ENCODE measurements at regions not wholly inside any gene's neighbourhood (a gene's known extent, or its start where the extent isn't known, plus 50 kb on each side); places are given as distances from the start of the nearest gene placed in this dataset.

DNA sequence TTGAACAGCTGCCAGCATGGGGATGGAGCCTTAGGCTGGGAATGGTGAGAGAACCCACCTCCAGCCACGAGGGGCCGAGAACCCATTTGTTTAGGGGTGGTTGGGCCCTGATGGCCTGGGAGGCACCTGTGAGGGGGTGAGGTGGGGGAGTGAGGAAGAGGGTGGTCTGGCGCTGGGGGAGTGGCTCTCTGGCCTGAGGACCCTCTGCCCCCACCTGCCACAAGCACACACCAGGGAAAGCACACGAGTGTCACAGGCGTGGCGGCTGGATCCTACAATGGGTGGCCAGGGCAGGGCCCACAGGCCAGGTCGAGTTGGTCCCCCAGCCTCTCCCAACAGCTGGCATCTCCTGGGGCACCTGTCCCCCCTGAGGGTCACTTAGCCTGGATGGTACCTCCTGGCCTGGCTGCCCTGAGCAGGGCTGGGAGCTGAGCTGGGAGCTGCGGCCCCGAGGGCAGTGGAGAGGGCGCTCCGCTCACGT is 340.5 kb downstream of the TMEM121 start:
- Histone ChIP-seq H3K4me2 (ENCODE audit: low read length) (no peak overlapping the region), H3K36me3 (ENCODE audit: insufficient read depth, low read length) (no peaks in the 10 kb centered on the region), H3K79me2 (ENCODE audit: insufficient read depth, low read length) (no peaks in the 10 kb centered on the region), H3K27me3 (ENCODE audit: insufficient read depth, low read length) (no peaks in the 10 kb centered on the region), H3K27ac (ENCODE audit: low read depth, low read length) (no peak overlapping the region), H3K9me3 (ENCODE audit: insufficient read depth, low read depth, low read length) (peaks cover 14% of the 10 kb centered on the region), H3K4me1 (ENCODE audit: insufficient read depth, low read length) (no peaks in the 10 kb centered on the region), H2AFZ (ENCODE audit: low read depth, low read length) (no peak overlapping the region), H3K9ac (ENCODE audit: low read length) (no peak overlapping the region), H4K20me1 (ENCODE audit: insufficient read depth, low read length) (no peaks in the 10 kb centered on the region), H3K4me3 (ENCODE audit: insufficient read depth, low read depth, low read length) (no peak overlapping the region)
- Mint-ChIP-seq H3K27me3 (ENCODE audit: low read depth, unreplicated experiment) (no peaks in the 10 kb centered on the region), H3K9me3 (ENCODE audit: unreplicated experiment) (peaks cover 10% of the 10 kb centered on the region), H3K4me3 (ENCODE audit: unreplicated experiment) (no peak overlapping the region), H3K27ac (ENCODE audit: unreplicated experiment) (no peak overlapping the region), H3K36me3 (ENCODE audit: low read depth, unreplicated experiment) (no peaks in the 10 kb centered on the region), H3K4me1 (ENCODE audit: low read depth, unreplicated experiment) (no peaks in the 10 kb centered on the region)
- no peak for TF ChIP-seq CTCF (IDR thresholded peaks at IDR 0.05; ENCODE audit: insufficient read depth, low read depth, low read length)
- TF ChIP-seq EZH2 (IDR thresholded peaks at IDR 0.05; ENCODE audit: insufficient read depth, low read length), result no peak
- no peak for FAIRE-seq
- no peak for DNase-seq (ENCODE audit: low read depth)

GRCh38 chr14:105867961-105868599 is 341.7 kb downstream of the TMEM121 start:
- DNase-seq (ENCODE audit: low read depth) (no peak), FAIRE-seq (no peak)
- Histone ChIP-seq H2AFZ (ENCODE audit: low read depth, low read length) (no peak overlapping the region), H3K9me3 (ENCODE audit: insufficient read depth, low read depth, low read length) (peaks cover 14% of the 10 kb centered on the region), H3K36me3 (ENCODE audit: insufficient read depth, low read length) (no peaks in the 10 kb centered on the region), H3K4me1 (ENCODE audit: insufficient read depth, low read length) (no peaks in the 10 kb centered on the region), H3K27me3 (ENCODE audit: insufficient read depth, low read length) (no peaks in the 10 kb centered on the region), H3K9ac (ENCODE audit: low read length) (no peak overlapping the region), H3K4me2 (ENCODE audit: low read length) (no peak overlapping the region), H3K79me2 (ENCODE audit: insufficient read depth, low read length) (no peaks in the 10 kb centered on the region), H3K27ac (ENCODE audit: low read depth, low read length) (no peak overlapping the region), H3K4me3 (ENCODE audit: insufficient read depth, low read depth, low read length) (no peak overlapping the region), H4K20me1 (ENCODE audit: insufficient read depth, low read length) (no peaks in the 10 kb centered on the region)
- no peak overlapping the region for H3K4me3 Mint-ChIP-seq (ENCODE audit: unreplicated experiment)
- H3K9me3 Mint-ChIP-seq (ENCODE audit: unreplicated experiment), result peaks cover 5% of the 10 kb centered on the region
- H3K4me1 Mint-ChIP-seq (ENCODE audit: low read depth, unreplicated experiment), result no peaks in the 10 kb centered on the region
- H3K27ac Mint-ChIP-seq (ENCODE audit: unreplicated experiment), result no peak overlapping the region
- no peak for TF ChIP-seq CTCF (IDR thresholded peaks at IDR 0.05; ENCODE audit: insufficient read depth, low read depth, low read length)
- TF ChIP-seq EZH2 (IDR thresholded peaks at IDR 0.05; ENCODE audit: insufficient read depth, low read length), result no peak
- H3K27me3 Mint-ChIP-seq (ENCODE audit: low read depth, unreplicated experiment), result no peaks in the 10 kb centered on the region
- no peaks in the 10 kb centered on the region for H3K36me3 Mint-ChIP-seq (ENCODE audit: low read depth, unreplicated experiment)

GRCh38 chr14:105871590-105871989 is 345.2 kb downstream of the TMEM121 start:
- Histone ChIP-seq H3K27ac (ENCODE audit: low read depth, low read length) (no peak overlapping the region), H3K9me3 (ENCODE audit: insufficient read depth, low read depth, low read length) (peaks cover 3% of the 10 kb centered on the region), H3K4me1 (ENCODE audit: insufficient read depth, low read length) (no peaks in the 10 kb centered on the region), H2AFZ (ENCODE audit: low read depth, low read length) (no peak overlapping the region), H3K27me3 (ENCODE audit: insufficient read depth, low read length) (no peaks in the 10 kb centered on the region), H3K36me3 (ENCODE audit: insufficient read depth, low read length) (no peaks in the 10 kb centered on the region), H3K79me2 (ENCODE audit: insufficient read depth, low read length) (no peaks in the 10 kb centered on the region), H3K9ac (ENCODE audit: low read length) (no peak overlapping the region), H3K4me3 (ENCODE audit: insufficient read depth, low read depth, low read length) (no peak overlapping the region), H3K4me2 (ENCODE audit: low read length) (no peak overlapping the region), H4K20me1 (ENCODE audit: insufficient read depth, low read length) (no peaks in the 10 kb centered on the region)
- Mint-ChIP-seq H3K9me3 (ENCODE audit: unreplicated experiment) (peaks cover 2% of the 10 kb centered on the region), H3K27ac (ENCODE audit: unreplicated experiment) (no peak overlapping the region), H3K36me3 (ENCODE audit: low read depth, unreplicated experiment) (no peaks in the 10 kb centered on the region), H3K4me1 (ENCODE audit: low read depth, unreplicated experiment) (no peaks in the 10 kb centered on the region), H3K27me3 (ENCODE audit: low read depth, unreplicated experiment) (no peaks in the 10 kb centered on the region), H3K4me3 (ENCODE audit: unreplicated experiment) (no peak overlapping the region)
- FAIRE-seq (no peak), DNase-seq (ENCODE audit: low read depth) (no peak)
- TF ChIP-seq CTCF (IDR thresholded peaks at IDR 0.05; ENCODE audit: insufficient read depth, low read depth, low read length), result no peak
- TF ChIP-seq EZH2 (IDR thresholded peaks at IDR 0.05; ENCODE audit: insufficient read depth, low read length), result no peak
